Upper lobe of left lung (tissue), 6 donors: ENCODE measurements at regions not wholly inside any gene's neighbourhood (a gene's known extent, or its start where the extent isn't known, plus 50 kb on each side); places are given as distances from the start of the nearest gene placed in this dataset.

ENCODE experiments used
- ATAC-seq, 2 donors: fragments of 200-7000 bp; cut with Tn5 transposase; one replicate each; pipeline ENCODE4 v1.9.1; 2022; ENCODE audit warnings: mild to moderate bottlenecking in 2 of 2, moderate library complexity in 2 of 2; ENCODE audit not compliant: low FRiP score in 2 of 2
- DNase-seq, 2 donors: peaks; one replicate each; pipeline ENCODE4 v3.0.0-alpha.2; 2019 to 2020
- H3K27ac ChIP-seq, 4 donors: fragments of 200-600 bp; sonication (generic); one replicate each; pipeline ENCODE4 v1.5.1; 2016 to 2019
- H3K27me3 ChIP-seq, 4 donors: fragments of 200-600 bp; sonication (generic); one replicate each; pipeline ENCODE4 v1.5.1; 2017 to 2019
- H3K36me3 ChIP-seq, 4 donors: fragments of 200-600 bp; sonication (generic); one replicate each; pipeline ENCODE4 v1.5.1; 2016 to 2019
- H3K4me1 ChIP-seq, 4 donors: fragments of 200-600 bp; sonication (generic); one replicate each; pipeline ENCODE4 v1.5.1; 2018 to 2019
- H3K4me3 ChIP-seq, 4 donors: fragments of 200-600 bp; sonication (generic); one replicate each; pipeline ENCODE4 v1.5.1; 2017 to 2019; ENCODE audit warnings: mild to moderate bottlenecking in 2 of 4, moderate library complexity in 1 of 4
- H3K9me3 ChIP-seq, 4 donors: fragments of 200-600 bp; sonication (generic); one replicate each; pipeline ENCODE4 v1.5.1; 2018 to 2019
- CTCF ChIP-seq, 6 experiments: fragments of 450-650 bp in 4 of 6; fragments of 200-600 bp in 2 of 6; sonication (generic) in 2 of 6; IDR thresholded peaks; one replicate each; pipeline ENCODE4 v1.5.1; 2016 to 2019; ENCODE audit warnings: antibody characterized with exemption in 6 of 6
- EP300 ChIP-seq, 4 donors: sonication (generic); formaldehyde crosslinking; IDR thresholded peaks; one replicate each; pipeline ENCODE4 v1.5.1; 2017; ENCODE audit warnings: antibody characterized with exemption in 4 of 4, control low read depth in 2 of 4
- POLR2A ChIP-seq, 4 donors: fragments of 450-650 bp; IDR thresholded peaks; one replicate each; pipeline ENCODE4 v1.5.1; 2016 to 2017; ENCODE audit warnings: antibody characterized with exemption in 4 of 4, mild to moderate bottlenecking in 2 of 4
- POLR2AphosphoS5 ChIP-seq, 2 donors: sonication (generic); formaldehyde crosslinking; IDR thresholded peaks; one replicate each; pipeline ENCODE4 v1.5.1; 2017; ENCODE audit warnings: antibody characterized with exemption in 2 of 2
- WGBS, 2 donors: methylation state at CpG; one replicate each; pipeline ENCODE4 v1.1.5; 2017 to 2018; 5-methylcytosine and 5-hydroxymethylcytosine counted together
- donor health status: DM: no; HTN: no; CAD: no; lungs with moderate emphysema.
- donor health status: DM: no; HTN: yes; CAD: no; lungs with severe emphysema.

GRCh38 chr9:26413611-26414010, 479.0 kb downstream of the CAAP1 start:
- no peak overlapping the region for H3K27ac ChIP-seq
- TF ChIP-seq POLR2A (IDR thresholded peaks at IDR 0.05), result no peak
- no peak for TF ChIP-seq POLR2AphosphoS5 (IDR thresholded peaks at IDR 0.05)
- no peak for TF ChIP-seq CTCF (IDR thresholded peaks at IDR 0.05)
- H3K4me1 ChIP-seq, result no peaks in the 10 kb centered on the region
- no peak for DNase-seq
- no peak for ATAC-seq
- no peaks in the 10 kb centered on the region for H3K36me3 ChIP-seq
- H3K9me3 ChIP-seq, result no peaks in the 10 kb centered on the region
- WGBS, 2 donors, result 64 to 66% methylated on average over 4 of the region's 4 CpGs
- H3K27me3 ChIP-seq, result no peaks in the 10 kb centered on the region
- H3K4me3 ChIP-seq, result no peak overlapping the region

- TF ChIP-seq EP300 (IDR thresholded peaks at IDR 0.05) (no peak), POLR2A (IDR thresholded peaks at IDR 0.05) (no peak), POLR2AphosphoS5 (IDR thresholded peaks at IDR 0.05) (no peak), CTCF (IDR thresholded peaks at IDR 0.05) (no peak)
- H3K4me1 ChIP-seq, result no peaks in the 10 kb centered on the region
- no peaks in the 10 kb centered on the region for H3K27me3 ChIP-seq
- no peaks in the 10 kb centered on the region for H3K36me3 ChIP-seq
- H3K9me3 ChIP-seq, result no peaks in the 10 kb centered on the region
- no peak for ATAC-seq
- H3K27ac ChIP-seq, result no peak overlapping the region
- H3K4me3 ChIP-seq, result no peak overlapping the region
- 88 to 89% methylated on average over 1 of the region's 1 CpG for WGBS, 2 donors
- no peak for DNase-seq
Observed at GRCh38 chr9:26412446-26412845, 480.2 kb downstream of the CAAP1 start.

GRCh38 chr9:26406676-26407075, 485.9 kb downstream of the CAAP1 start:
- H3K27ac ChIP-seq, result no peak overlapping the region
- no peaks in the 10 kb centered on the region for H3K9me3 ChIP-seq
- TF ChIP-seq CTCF (IDR thresholded peaks at IDR 0.05), result no peak
- no peak for TF ChIP-seq POLR2A (IDR thresholded peaks at IDR 0.05)
- no peak for TF ChIP-seq POLR2AphosphoS5 (IDR thresholded peaks at IDR 0.05)
- no peak for TF ChIP-seq EP300 (IDR thresholded peaks at IDR 0.05)
- DNase-seq (no peak), ATAC-seq (no peak)
- no peaks in the 10 kb centered on the region for H3K36me3 ChIP-seq
- H3K4me1 ChIP-seq, result no peaks in the 10 kb centered on the region
- no peak overlapping the region for H3K4me3 ChIP-seq
- WGBS, 2 donors, result 67 to 75% methylated on average over 2 of the region's 2 CpGs
- no peaks in the 10 kb centered on the region for H3K27me3 ChIP-seq

GRCh38 chr9:26399556-26399955, 493.0 kb downstream of the CAAP1 start:
- H3K27ac ChIP-seq, result no peak overlapping the region
- WGBS, 2 donors, result 78 to 79% methylated on average over 4 of the region's 4 CpGs
- no peaks in the 10 kb centered on the region for H3K4me1 ChIP-seq
- no peaks in the 10 kb centered on the region for H3K9me3 ChIP-seq
- no peak for ATAC-seq
- no peak for TF ChIP-seq POLR2AphosphoS5 (IDR thresholded peaks at IDR 0.05)
- no peak for TF ChIP-seq CTCF (IDR thresholded peaks at IDR 0.05)
- no peak for TF ChIP-seq EP300 (IDR thresholded peaks at IDR 0.05)
- H3K27me3 ChIP-seq, result no peaks in the 10 kb centered on the region
- no peak overlapping the region for H3K4me3 ChIP-seq
- DNase-seq, result no peak
- H3K36me3 ChIP-seq, result no peaks in the 10 kb centered on the region

GRCh38 chr9:26394025-26394424, 498.6 kb downstream of the CAAP1 start:
- Histone ChIP-seq H3K4me3 (no peak overlapping the region), H3K27ac (no peak overlapping the region), H3K4me1 (no peaks in the 10 kb centered on the region), H3K36me3 (no peaks in the 10 kb centered on the region), H3K27me3 (no peaks in the 10 kb centered on the region), H3K9me3 (peaks cover 0 to 16% (median 2%) of the 10 kb centered on the region in 4 donors)
- WGBS, 2 donors, result 86 to 93% methylated on average over 1 of the region's 1 CpG
- no peak for ATAC-seq
- TF ChIP-seq POLR2AphosphoS5 (IDR thresholded peaks at IDR 0.05), result no peak
- TF ChIP-seq EP300 (IDR thresholded peaks at IDR 0.05), result no peak
- no peak for TF ChIP-seq CTCF (IDR thresholded peaks at IDR 0.05)
- no peak for TF ChIP-seq POLR2A (IDR thresholded peaks at IDR 0.05)
- DNase-seq, result no peak
